Keratinocyte (primary cell): ENCODE measurements at regions not wholly inside any gene's neighbourhood (a gene's known extent, or its start where the extent isn't known, plus 50 kb on each side); places are given as distances from the start of the nearest gene placed in this dataset.

ENCODE experiments used
- DNase-seq: peaks from one replicate; pipeline ENCODE4 v3.0.0-alpha.2; 2011; ENCODE audit warnings: low read depth, missing footprints, low spot score
- FAIRE-seq: peaks from 2 replicates; lab custom pipeline; 2011; peaks lifted over from hg19 to GRCh38; lab: Jason Lieb, UNC
- H2AFZ ChIP-seq: 2 replicates; pipeline ENCODE4 v1.6.0; 2012; ENCODE audit warnings: low read length, control low read depth, inconsistent platforms; ENCODE audit not compliant: control insufficient read depth
- H3K27ac ChIP-seq: 2 replicates; pipeline ENCODE4 v1.5.1; 2011; ENCODE audit warnings: low read length; ENCODE audit not compliant: control insufficient read depth, insufficient read depth
- H3K27me3 ChIP-seq: 3 replicates; pipeline ENCODE4 v1.6.0; 2011; ENCODE audit warnings: low read length; ENCODE audit not compliant: control insufficient read depth, insufficient read depth; ENCODE audit errors: extremely low read depth
- H3K36me3 ChIP-seq, 2 experiments: 2 replicates in 1 of 2; 3 replicates in 1 of 2; pipeline ENCODE4 v1.5.1; 2011; ENCODE audit warnings: low read length in 2 of 2, mild to moderate bottlenecking in 1 of 2; ENCODE audit not compliant: control insufficient read depth in 2 of 2, insufficient read depth in 2 of 2; ENCODE audit errors: extremely low read depth in 1 of 2
- H3K4me1 ChIP-seq: 3 replicates; pipeline ENCODE4 v1.5.1; 2011; ENCODE audit warnings: low read length; ENCODE audit not compliant: control insufficient read depth, insufficient read depth; ENCODE audit errors: extremely low read depth
- H3K4me2 ChIP-seq: 3 replicates; pipeline ENCODE4 v1.6.0; 2011; ENCODE audit warnings: low read depth, low read length; ENCODE audit not compliant: control insufficient read depth, insufficient read depth; ENCODE audit errors: extremely low read depth
- H3K4me3 ChIP-seq, 3 experiments: fragments of 200-600 bp in 1 of 3; sonication (generic) in 1 of 3; 2 replicates in 2 of 3; 3 replicates in 1 of 3; pipeline ENCODE4 v1.5.1; 2011 to 2016; ENCODE audit warnings: low read length in 3 of 3, mild to moderate bottlenecking in 3 of 3, control low read depth in 2 of 3, inconsistent platforms in 1 of 3, low read depth in 1 of 3, mixed read lengths in 1 of 3, mixed run types in 1 of 3, moderate library complexity in 1 of 3; ENCODE audit not compliant: control insufficient read depth in 2 of 3, insufficient read depth in 2 of 3; ENCODE audit errors: extremely low read depth in 1 of 3
- H3K79me2 ChIP-seq: 2 replicates; pipeline ENCODE4 v1.6.0; 2012; ENCODE audit warnings: low read length; ENCODE audit not compliant: control insufficient read depth, insufficient read depth
- H3K9ac ChIP-seq: 3 replicates; pipeline ENCODE4 v1.6.0; 2011; ENCODE audit warnings: low read length; ENCODE audit not compliant: control insufficient read depth, insufficient read depth; ENCODE audit errors: extremely low read depth
- H3K9me1 ChIP-seq: 3 replicates; pipeline ENCODE4 v1.6.0; 2011; ENCODE audit warnings: low read length; ENCODE audit not compliant: control insufficient read depth, insufficient read depth; ENCODE audit errors: extremely low read depth
- H3K9me3 ChIP-seq: 2 replicates; pipeline ENCODE4 v1.5.1; 2012; ENCODE audit warnings: low read depth, low read length; ENCODE audit not compliant: control insufficient read depth
- H4K20me1 ChIP-seq: 3 replicates; pipeline ENCODE4 v1.6.0; 2011; ENCODE audit warnings: low read length; ENCODE audit not compliant: control insufficient read depth, insufficient read depth; ENCODE audit errors: extremely low read depth
- CTCF ChIP-seq, 3 experiments: IDR thresholded peaks in 1 of 3; conservative IDR thresholded peaks in 1 of 3; optimal IDR thresholded peaks in 1 of 3; 2 replicates in 2 of 3; 3 replicates in 1 of 3; pipeline versions ENCODE3 to v1.5.1; 2011; ENCODE audit warnings: low read length in 3 of 3, mild to moderate bottlenecking in 3 of 3, moderate library complexity in 2 of 3, control low read depth in 1 of 3, inconsistent platforms in 1 of 3; ENCODE audit not compliant: insufficient read depth in 2 of 3; ENCODE audit errors: extremely low read depth in 1 of 3
- EZH2 ChIP-seq: IDR thresholded peaks from one replicate; pipeline ENCODE4 v1.6.1; 2012; ENCODE audit warnings: inconsistent platforms, mild to moderate bottlenecking, low read length, moderate library complexity
- dilution Hi-C: fragments of 300-500 bp; cut with MboI; formaldehyde crosslinking; loops from one replicate; pipeline ENCODE4 v1.7.0; 2020; ENCODE audit warnings: low sequenced_read_pairs; ENCODE audit not compliant: extremely low pct_ligation_motif_present

- H2AFZ ChIP-seq, result peak overlapping the region; percentile 42
- dilution Hi-C loops, result no loop called here
- H3K9me1 ChIP-seq, result no peaks in the 10 kb centered on the region
- peak overlapping the region; percentile 10 for H3K27ac ChIP-seq
- H3K9ac ChIP-seq, result no peak overlapping the region
- H4K20me1 ChIP-seq, result no peaks in the 10 kb centered on the region
- TF ChIP-seq CTCF (optimal IDR thresholded peaks at IDR 0.05 in 1 of 3, IDR thresholded peaks at IDR 0.05 in 1 of 3, conservative IDR thresholded peaks at IDR 0.05 in 1 of 3; ENCODE audit: extremely low read depth in 1 of 3, insufficient read depth in 2 of 3, low read length in 3 of 3) (no peak), EZH2 (no peak)
- H3K4me1 ChIP-seq, result no peaks in the 10 kb centered on the region
- H3K36me3 ChIP-seq, result no peaks in the 10 kb centered on the region
- H3K79me2 ChIP-seq, result no peaks in the 10 kb centered on the region
- no peak overlapping the region for H3K4me3 ChIP-seq
- H3K27me3 ChIP-seq, result no peaks in the 10 kb centered on the region
- DNase-seq (no peak), FAIRE-seq (peak; percentile 43)
- H3K9me3 ChIP-seq, result no peaks in the 10 kb centered on the region
- H3K4me2 ChIP-seq, result no peak overlapping the region
Observed at GRCh38 chr13:89205856-89206520, 1534.8 kb downstream of the SLITRK5 start.

GRCh38 chr13:89212186-89212585 is 1541.0 kb downstream of the SLITRK5 start:
- no peaks in the 10 kb centered on the region for H3K27me3 ChIP-seq

More at GRCh38 chr13:89212186-89212585, 1541.0 kb downstream of the SLITRK5 start:
- Histone ChIP-seq H3K4me2 (no peak overlapping the region), H4K20me1 (no peaks in the 10 kb centered on the region), H3K4me3 (no peak overlapping the region), H3K36me3 (no peaks in the 10 kb centered on the region), H3K79me2 (no peaks in the 10 kb centered on the region), H3K9me3 (no peaks in the 10 kb centered on the region), H3K9ac (no peak overlapping the region), H3K4me1 (no peaks in the 10 kb centered on the region), H3K9me1 (no peaks in the 10 kb centered on the region), H2AFZ (no peak overlapping the region), H3K27ac (no peak overlapping the region)
- dilution Hi-C loops, result no loop called here
- DNase-seq (no peak), FAIRE-seq (no peak)
- TF ChIP-seq CTCF (optimal IDR thresholded peaks at IDR 0.05 in 1 of 3, IDR thresholded peaks at IDR 0.05 in 1 of 3, conservative IDR thresholded peaks at IDR 0.05 in 1 of 3; ENCODE audit: extremely low read depth in 1 of 3, insufficient read depth in 2 of 3, low read length in 3 of 3) (no peak), EZH2 (no peak)
